22Rv1 (cell line): ENCODE measurements at regions not wholly inside any gene's neighbourhood (a gene's known extent, or its start where the extent isn't known, plus 50 kb on each side); places are given as distances from the start of the nearest gene placed in this dataset.

ENCODE experiments used
- CTCF ChIP-seq: fragments of 450-650 bp; IDR thresholded peaks from 2 replicates; pipeline ENCODE4 v1.5.1; 2017; ENCODE audit warnings: mild to moderate bottlenecking
- ZFX ChIP-seq: fragments of 450-650 bp; IDR thresholded peaks from 2 replicates; pipeline ENCODE4 v1.6.1; 2017; ENCODE audit warnings: antibody characterized with exemption, borderline replicate concordance

GRCh38 chr7:81317741-81318140, 398.9 kb upstream of the SEMA3C start:
- no peak for TF ChIP-seq CTCF
- TF ChIP-seq ZFX = no peak
